ENCODE measurements at regions not wholly inside any gene's neighbourhood (a gene's known extent, or its start where the extent isn't known, plus 50 kb on each side); places are given as distances from the start of the nearest gene placed in this dataset.

DNA sequence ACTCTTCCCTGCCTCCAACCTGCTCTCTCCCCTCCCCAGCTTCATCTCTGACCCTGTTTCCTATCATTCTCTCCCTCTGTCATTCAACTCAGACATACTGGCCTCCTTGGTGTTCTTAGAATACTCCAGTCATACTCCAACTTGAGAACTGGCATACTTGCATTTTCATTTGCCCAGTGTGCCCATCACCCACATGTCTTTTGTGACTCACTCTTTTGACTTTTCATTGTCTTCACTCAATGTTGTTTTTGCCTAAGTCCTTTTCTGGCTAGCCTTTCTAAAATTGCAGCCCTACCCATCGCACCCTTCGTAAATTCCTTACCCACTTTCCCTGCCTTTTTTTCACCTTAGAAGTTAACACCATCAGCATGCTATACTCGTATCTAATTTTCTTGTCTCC is 77.0 kb upstream of the CD2AP start:
- H3K9me3 ChIP-seq = no peaks in the 10 kb centered on the region
- DNase-seq (no peak), ATAC-seq (no peak)
- TF ChIP-seq CTCF (IDR thresholded peaks at IDR 0.05) = no peak
- intact Hi-C loops (cut with DNase I) = no loop called here
- no peaks in the 10 kb centered on the region for H3K4me1 ChIP-seq
- H3K27ac ChIP-seq = no peak overlapping the region
- H3K27me3 ChIP-seq = no peaks in the 10 kb centered on the region
- H3K4me3 ChIP-seq = no peak overlapping the region
- H3K36me3 ChIP-seq = no peaks in the 10 kb centered on the region

DNA sequence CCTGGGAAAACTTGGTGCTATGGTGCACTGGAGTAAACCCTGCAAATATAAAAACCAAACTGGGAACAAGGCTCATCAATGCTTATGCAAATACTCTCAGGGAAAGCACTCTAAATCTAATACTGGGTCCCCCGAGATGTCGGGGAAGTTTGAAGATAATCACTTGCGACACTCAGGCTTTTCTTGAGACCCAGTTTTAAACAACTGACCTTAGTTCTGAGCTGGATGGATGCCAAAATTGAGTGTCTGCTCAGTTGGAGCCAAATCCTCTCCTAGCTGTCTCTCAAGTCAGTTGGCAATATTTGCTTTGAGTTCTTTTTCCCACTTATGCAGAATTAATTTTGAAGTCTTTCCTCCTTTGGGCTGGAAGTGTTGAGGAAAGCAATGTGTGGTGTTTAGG is 75.5 kb upstream of the CD2AP start:
- Histone ChIP-seq H3K9me3 (no peaks in the 10 kb centered on the region), H3K27me3 (no peaks in the 10 kb centered on the region), H3K4me1 (no peaks in the 10 kb centered on the region), H3K4me3 (no peak overlapping the region), H3K27ac (no peak overlapping the region), H3K36me3 (no peaks in the 10 kb centered on the region)
- ATAC-seq (no peak), DNase-seq (no peak)
- intact Hi-C loops (cut with DNase I) = no loop called here
- no peak for TF ChIP-seq CTCF (IDR thresholded peaks at IDR 0.05)

DNA sequence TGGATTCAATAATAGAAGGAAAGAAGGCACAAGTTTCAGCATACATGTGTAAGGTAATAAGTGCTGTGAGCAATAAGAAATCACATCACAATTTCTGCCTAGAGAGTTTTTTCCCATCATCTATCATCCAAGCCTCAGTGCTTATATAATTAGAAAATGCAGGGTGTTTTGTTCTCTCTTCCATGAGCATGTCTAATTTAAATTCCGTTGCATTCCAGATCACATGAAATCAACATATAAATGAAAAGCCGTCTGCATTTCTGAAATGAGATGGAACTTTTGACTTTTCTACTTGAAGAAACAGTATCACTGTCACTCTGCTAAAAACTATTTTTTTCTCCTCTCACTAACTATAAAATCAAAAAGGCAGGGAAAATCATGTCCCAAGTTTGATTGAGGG is 74.5 kb upstream of the CD2AP start:
- H3K36me3 ChIP-seq = no peaks in the 10 kb centered on the region
- ATAC-seq (no peak), DNase-seq (no peak)
- no peak overlapping the region for H3K4me3 ChIP-seq
- H3K27ac ChIP-seq = no peak overlapping the region
- intact Hi-C loops (cut with DNase I) = no loop called here
- peaks cover 8% of the 10 kb centered on the region for H3K4me1 ChIP-seq
- no peaks in the 10 kb centered on the region for H3K27me3 ChIP-seq
- TF ChIP-seq CTCF (IDR thresholded peaks at IDR 0.05) = no peak
- no peaks in the 10 kb centered on the region for H3K9me3 ChIP-seq

DNA sequence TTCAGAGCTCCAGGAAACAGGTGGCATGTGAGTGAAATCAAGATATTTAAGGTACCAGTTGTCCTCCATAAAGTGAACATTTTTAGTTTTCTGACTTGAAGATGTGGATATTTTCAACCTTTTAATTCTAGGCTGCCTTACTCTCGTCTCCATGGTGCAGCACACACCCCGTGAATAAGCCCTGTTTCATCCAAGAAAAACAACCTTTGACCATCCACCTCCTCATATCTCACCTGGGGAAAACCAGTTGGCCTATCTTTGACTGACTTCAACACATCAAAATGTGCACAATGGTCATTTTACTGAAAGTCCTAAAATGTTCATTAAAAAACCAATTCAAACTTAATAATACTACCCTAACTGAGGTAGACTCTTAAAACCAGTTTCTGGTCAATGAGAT is 73.8 kb upstream of the CD2AP start:
- ATAC-seq = no peak
- peaks cover 8% of the 10 kb centered on the region for H3K4me1 ChIP-seq

DNA sequence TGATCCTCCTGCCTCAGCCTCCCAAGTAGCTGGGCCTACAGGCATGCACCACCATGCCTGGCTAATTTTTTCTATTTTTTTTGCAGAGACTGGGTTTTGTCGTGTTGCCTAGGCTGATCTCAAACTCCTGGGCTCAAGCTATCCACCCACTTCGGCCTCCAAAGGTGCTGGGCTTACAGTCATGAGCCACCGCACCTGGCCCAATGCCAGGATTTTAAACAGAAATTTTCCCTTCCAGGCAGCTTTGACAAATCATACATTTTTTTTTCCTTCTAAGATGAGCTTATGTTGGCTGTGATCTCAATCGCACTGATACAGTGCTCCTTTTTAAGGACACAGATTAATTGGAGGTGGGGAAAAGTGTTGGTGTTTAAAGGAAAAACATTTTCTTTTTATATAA is 73.2 kb upstream of the CD2AP start:
- TF ChIP-seq CTCF (IDR thresholded peaks at IDR 0.05) = no peak
- Histone ChIP-seq H3K27ac (no peak overlapping the region), H3K36me3 (no peaks in the 10 kb centered on the region), H3K9me3 (no peaks in the 10 kb centered on the region), H3K4me1 (peaks cover 8% of the 10 kb centered on the region), H3K27me3 (no peaks in the 10 kb centered on the region), H3K4me3 (no peak overlapping the region)
- DNase-seq = no peak
- intact Hi-C loops (cut with DNase I) = no loop called here
- no peak for ATAC-seq

More for the DNA sequence above, 73.8 kb upstream of the CD2AP start:
- Histone ChIP-seq H3K27me3 (no peaks in the 10 kb centered on the region), H3K36me3 (no peaks in the 10 kb centered on the region), H3K4me3 (no peak overlapping the region), H3K27ac (no peak overlapping the region), H3K9me3 (no peaks in the 10 kb centered on the region)
- no peak for DNase-seq
- no peak for TF ChIP-seq CTCF (IDR thresholded peaks at IDR 0.05)
- intact Hi-C loops (cut with DNase I) = no loop called here

DNA sequence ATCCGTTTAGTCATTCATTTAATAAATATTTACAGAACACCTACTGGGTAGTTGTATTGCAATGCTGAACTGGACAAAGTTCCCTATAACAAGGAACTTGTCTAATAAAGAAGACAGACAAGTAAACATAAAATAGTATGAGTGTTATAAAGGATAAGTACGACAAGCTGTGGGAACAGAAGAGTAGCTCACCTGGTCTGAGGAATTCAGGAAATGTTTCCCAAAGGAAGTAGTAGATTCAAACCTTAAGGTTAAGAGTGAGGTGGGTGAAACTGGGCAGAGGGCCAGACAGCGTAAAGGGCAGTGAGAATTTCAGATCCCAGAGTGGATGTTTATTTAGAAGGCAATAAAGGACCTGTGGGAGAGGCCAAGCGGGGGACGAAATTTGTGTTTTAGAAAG is 72.3 kb upstream of the CD2AP start:
- H3K9me3 ChIP-seq = no peaks in the 10 kb centered on the region
- no peak overlapping the region for H3K27ac ChIP-seq
- no peak overlapping the region for H3K4me3 ChIP-seq
- no peak for ATAC-seq
- no peaks in the 10 kb centered on the region for H3K36me3 ChIP-seq
- TF ChIP-seq CTCF (IDR thresholded peaks at IDR 0.05) = no peak
- H3K4me1 ChIP-seq = peaks cover 8% of the 10 kb centered on the region
- no peak for DNase-seq
- intact Hi-C loops (cut with DNase I) = no loop called here
- H3K27me3 ChIP-seq = no peaks in the 10 kb centered on the region

Measured in upper lobe of right lung (tissue), 1 donor.